ENCODE measurements at regions not wholly inside any gene's neighbourhood (a gene's known extent, or its start where the extent isn't known, plus 50 kb on each side); places are given as distances from the start of the nearest gene placed in this dataset.
"Not testable (repeated sequence)": the region's sequence is repeated elsewhere in the genome, so short reads cannot be mapped to it uniquely, and the experiment has no call there.

DNA sequence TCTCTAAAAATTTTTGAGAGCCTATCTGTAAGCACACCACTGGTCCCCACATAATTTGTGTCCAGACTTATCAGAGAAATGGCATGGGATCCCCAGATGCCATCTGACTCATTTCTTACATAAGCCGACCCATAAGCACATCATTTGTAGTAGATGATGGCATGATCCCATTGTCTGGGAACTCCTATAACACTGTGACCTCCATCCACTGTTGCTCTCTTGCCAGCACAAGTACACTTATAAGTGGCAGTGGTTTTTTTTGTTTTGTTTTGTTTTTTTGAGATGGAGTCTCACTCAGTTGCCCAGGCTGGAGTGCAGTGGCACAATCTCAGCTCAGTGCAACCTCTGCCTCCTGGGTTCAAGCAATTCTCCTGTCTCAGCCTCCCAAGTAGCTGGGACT lies 350.7 kb upstream of the ZFHX3 start:
- not testable (repeated sequence) for DNase-seq

DNA sequence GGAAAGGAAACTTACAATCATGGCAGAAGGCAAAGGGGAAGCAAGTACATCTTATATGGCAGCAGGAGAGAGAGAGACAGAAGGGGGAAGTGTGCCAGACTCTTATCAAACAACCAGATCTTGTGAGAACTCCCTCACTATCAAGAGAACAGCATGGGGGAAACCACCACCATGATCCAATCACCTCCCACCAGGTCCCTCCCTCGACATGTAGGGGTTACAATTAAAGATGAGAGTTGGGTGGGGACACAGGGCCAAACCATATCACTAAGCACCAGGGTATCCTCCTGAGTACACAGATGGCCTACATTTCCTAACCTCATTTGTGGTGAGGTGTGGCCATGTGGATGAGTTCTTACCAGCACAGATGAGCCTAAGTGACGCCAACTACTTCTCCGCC lies 348.6 kb upstream of the ZFHX3 start:
- no peak for DNase-seq

GRCh38 chr16:73390936-73391335 lies 343.0 kb upstream of the ZFHX3 start:
- no peak for DNase-seq

DNA sequence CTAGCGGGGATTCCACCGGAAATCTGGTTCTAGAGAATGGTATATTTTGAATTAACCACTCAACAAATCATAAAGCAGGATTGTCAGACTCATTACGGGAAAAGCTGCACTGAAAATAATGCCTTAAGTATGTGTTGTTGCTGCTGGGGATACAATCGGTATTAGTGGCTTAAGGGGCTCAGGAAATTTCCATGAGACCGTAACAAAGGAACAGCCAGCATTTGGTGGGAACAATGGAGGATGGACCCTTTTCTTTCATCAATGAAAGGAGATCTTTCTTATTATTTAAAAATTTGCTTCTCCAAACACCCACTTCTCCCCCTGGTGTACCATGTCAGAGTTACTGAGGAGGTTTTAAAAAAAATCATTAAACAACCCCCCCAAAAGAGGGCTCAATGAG lies 342.6 kb upstream of the ZFHX3 start:
- no peak for DNase-seq

GRCh38 chr16:73389085-73389484 lies 341.2 kb upstream of the ZFHX3 start:
- DNase-seq: no peak

GRCh38 chr16:73387979-73388378 lies 340.1 kb upstream of the ZFHX3 start:
- no peak for DNase-seq

GRCh38 chr16:73385696-73386095 lies 337.8 kb upstream of the ZFHX3 start:
- DNase-seq: no peak

GRCh38 chr16:73384506-73385089 lies 336.7 kb upstream of the ZFHX3 start:
- DNase-seq: no peak

- DNase-seq: no peak
Observed at GRCh38 chr16:73383988-73384365, 336.0 kb upstream of the ZFHX3 start.

DNA sequence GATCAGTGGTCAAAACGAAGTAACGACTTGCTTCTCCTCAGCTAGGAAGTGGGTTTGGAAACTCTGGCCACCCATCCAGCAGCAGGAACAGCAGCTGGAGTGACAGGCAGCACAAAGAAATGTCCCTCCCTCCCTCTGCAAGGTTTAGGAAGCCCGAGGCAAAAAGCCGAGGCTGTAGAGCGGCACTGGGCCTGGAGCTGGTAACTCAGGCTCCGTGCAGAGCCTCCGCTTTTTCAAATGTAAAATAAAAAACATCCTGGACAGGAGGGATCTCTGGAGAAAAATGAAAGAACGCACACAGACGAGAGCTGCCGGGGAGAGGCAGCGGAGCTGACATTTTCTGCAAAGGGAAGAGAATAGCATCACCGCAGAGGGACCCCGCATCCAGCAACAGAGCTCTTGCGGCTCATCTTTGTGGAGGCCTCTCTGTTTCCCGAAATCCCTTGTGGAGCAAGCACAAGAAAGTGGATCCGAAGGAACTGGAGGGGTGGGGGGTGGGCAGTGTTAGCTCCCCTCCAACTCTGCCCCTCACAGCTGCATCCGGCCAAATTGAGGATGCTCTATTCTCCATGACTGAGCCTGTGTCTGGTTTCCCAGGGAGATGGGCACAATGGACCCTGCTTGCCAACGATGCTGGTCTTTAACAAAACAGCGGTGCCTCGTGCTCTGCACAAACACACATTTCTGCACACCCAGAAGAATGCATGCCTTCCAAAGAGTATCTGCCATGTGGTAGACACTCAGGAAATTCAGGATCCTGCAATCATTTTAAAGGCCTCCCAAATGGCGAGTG lies 335.5 kb upstream of the ZFHX3 start:
- DNase-seq: no peak

GRCh38 chr16:73378471-73378870 lies 330.5 kb upstream of the ZFHX3 start:
- DNase-seq: no peak

GRCh38 chr16:73371584-73372319 lies 323.8 kb upstream of the ZFHX3 start:
- no peak for DNase-seq

DNA sequence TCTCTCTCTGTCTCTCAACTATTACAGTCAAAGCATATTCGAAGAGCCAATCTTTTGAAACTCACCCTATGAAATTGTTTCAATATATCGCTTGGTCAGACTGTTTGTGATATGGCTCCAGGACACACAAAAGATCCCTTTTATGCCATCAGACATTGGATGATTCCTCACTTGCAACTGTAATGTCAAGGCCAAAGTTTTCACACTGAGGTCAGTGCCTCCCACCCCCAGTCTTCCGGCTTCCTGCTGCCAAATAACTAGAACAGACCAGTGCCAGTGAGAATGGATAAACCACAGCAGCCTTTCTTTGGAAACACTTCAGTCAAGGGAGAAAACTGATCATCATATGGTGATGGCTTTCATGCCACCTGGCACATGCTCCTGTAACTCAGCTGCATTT lies 321.9 kb upstream of the ZFHX3 start:
- no peak for DNase-seq

DNA sequence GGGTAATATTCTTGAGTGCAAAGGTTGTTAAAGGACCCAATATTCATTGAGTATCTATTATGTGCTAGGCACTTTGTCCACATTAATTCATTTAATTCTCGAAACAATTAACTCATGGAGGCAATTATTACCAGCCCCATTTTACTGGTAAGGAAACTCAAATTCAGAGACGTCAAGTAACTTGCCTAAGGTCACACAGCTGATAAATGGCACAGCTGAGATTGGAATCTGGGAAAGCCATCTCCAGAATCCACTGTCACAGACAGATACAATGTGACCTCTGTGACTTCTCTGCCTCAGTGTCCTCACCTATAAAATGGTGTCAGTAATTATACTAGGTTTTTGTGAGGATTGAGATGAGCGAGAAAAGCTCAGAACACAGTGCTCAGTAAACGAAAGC lies 320.8 kb upstream of the ZFHX3 start:
- no peak for DNase-seq

DNA sequence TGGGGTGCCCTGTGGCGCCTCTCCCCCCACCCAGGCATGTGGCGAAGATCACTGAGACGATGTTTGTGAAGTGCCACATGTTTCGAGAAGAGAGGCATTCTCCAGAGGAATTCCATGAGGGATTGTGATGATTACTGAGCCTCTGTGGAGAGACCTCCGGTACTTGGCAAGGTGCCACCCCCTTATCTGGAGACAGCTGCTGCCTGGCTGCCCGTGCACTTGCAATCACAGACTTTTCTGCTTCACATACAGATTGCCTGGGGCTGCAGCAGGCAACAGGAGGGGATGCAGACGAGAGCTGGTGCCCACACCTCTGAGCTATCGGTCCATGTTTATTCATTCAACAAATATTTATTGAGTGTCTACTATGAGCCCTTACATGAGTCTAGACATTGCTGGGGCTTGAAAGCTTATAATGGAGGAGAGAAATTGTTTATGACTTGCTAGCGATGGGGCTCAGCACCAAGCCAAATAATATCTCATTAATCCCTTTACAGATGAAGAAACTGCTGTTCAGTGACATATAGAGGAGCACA lies 317.2 kb upstream of the ZFHX3 start:
- DNase-seq: peak; percentile 93

- DNase-seq: no peak
Observed at GRCh38 chr16:73364413-73364812, 316.5 kb upstream of the ZFHX3 start.

GRCh38 chr16:73361061-73361460 lies 313.1 kb upstream of the ZFHX3 start:
- DNase-seq: no peak

- no peak for DNase-seq
Observed at GRCh38 chr16:73356401-73357079, 308.6 kb upstream of the ZFHX3 start.

GRCh38 chr16:73355981-73356380 lies 308.1 kb upstream of the ZFHX3 start:
- peak; percentile 23 for DNase-seq

- peak; percentile 61 for DNase-seq
Observed at GRCh38 chr16:73354434-73354833, 306.5 kb upstream of the ZFHX3 start.

DNA sequence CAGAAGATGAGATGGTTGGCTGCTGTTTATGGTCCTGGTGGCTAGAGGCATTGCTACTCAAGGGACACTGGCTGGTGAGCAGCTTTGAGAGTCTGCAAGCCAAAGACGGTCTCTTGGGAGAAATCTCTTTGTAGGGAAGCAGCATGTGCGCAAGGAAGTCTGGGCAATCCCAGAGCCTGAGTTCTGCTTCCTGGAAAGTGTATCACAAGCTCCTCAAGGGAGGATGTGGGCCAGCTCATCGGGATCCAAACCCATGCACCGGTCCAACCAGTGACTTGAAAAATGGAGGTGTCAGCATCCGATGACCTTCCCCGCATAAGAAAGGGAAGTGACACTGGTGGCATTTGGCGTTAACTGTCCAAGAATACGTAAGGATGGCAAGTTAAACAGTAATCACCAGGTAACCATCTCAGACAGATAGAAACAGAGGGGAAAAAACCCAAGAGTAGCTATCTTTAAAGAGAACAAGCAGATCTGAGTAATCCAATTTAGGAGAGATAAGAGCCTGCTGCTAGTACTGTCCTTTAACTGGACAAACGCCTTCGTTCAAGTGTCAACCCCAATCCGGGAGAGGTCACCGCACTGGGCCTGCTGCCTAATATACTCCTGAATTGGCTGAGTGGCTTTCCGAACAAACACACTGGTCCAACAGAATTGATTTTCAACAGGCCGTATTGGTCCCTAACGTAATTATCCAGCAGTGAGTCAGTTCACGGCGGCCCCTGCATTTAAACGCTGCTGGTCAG lies 303.0 kb upstream of the ZFHX3 start:
- no peak for DNase-seq

Measured in tongue (tissue), 1 donor.